Ovary (tissue), 3 donors: ENCODE measurements at regions not wholly inside any gene's neighbourhood (a gene's known extent, or its start where the extent isn't known, plus 50 kb on each side); places are given as distances from the start of the nearest gene placed in this dataset.

Source experiments
- CTCF ChIP-seq, 3 donors: fragments of 450-650 bp in 2 of 3; fragments of 200-600 bp in 1 of 3; IDR thresholded peaks; one replicate each; pipeline versions ENCODE4 v1.5.1 to v1.8.0; 2016 to 2022; ENCODE audit warnings: antibody characterized with exemption in 3 of 3, mild to moderate bottlenecking in 1 of 3
- EP300 ChIP-seq: sonication (generic); formaldehyde crosslinking; IDR thresholded peaks from one replicate; pipeline ENCODE4 v1.6.1; 2017; ENCODE audit warnings: antibody characterized with exemption
- POLR2A ChIP-seq: fragments of 450-650 bp; IDR thresholded peaks from one replicate; pipeline ENCODE4 v1.6.1; 2017; ENCODE audit warnings: antibody characterized with exemption, mild to moderate bottlenecking, moderate library complexity
- donor health status: DM: no; HTN: no; CAD: no.

- TF ChIP-seq POLR2A (no peak), CTCF (IDR thresholded peaks at IDR 0.05) (no peak), EP300 (no peak)
These were observed 311.6 kb downstream of the RPS6KC1 start for GRCh38 chr1:213362598-213362997.
